Endothelial cell of umbilical vein (primary cell): ENCODE measurements at regions not wholly inside any gene's neighbourhood (a gene's known extent, or its start where the extent isn't known, plus 50 kb on each side); places are given as distances from the start of the nearest gene placed in this dataset.

ENCODE experiments used
- FOS ChIP-seq: IDR thresholded peaks from 2 replicates; pipeline ENCODE4 v1.6.1; 2011; ENCODE audit warnings: mild to moderate bottlenecking, low read length, moderate library complexity, borderline replicate concordance; ENCODE audit not compliant: insufficient read depth
- POLR2A ChIP-seq: IDR thresholded peaks from 2 replicates; pipeline ENCODE4 v1.6.1; 2012; ENCODE audit warnings: low read depth, mild to moderate bottlenecking, control low read depth, low read length
- POLR2AphosphoS5 ChIP-seq: IDR thresholded peaks from 2 replicates; pipeline ENCODE4 v1.6.1; 2012; ENCODE audit warnings: low read depth, mild to moderate bottlenecking, control low read depth, low read length, moderate library complexity; ENCODE audit not compliant: insufficient read depth
- TF ChIP-seq, protein P1 (sequence below), 2 donors: IDR thresholded peaks; 1 replicate in 1 of 2; 2 replicates in 1 of 2; pipeline ENCODE4 v1.5.1; 2011; ENCODE audit warnings: low read length in 2 of 2, mild to moderate bottlenecking in 2 of 2, moderate library complexity in 2 of 2, control low read depth in 1 of 2, inconsistent platforms in 1 of 2, low read depth in 1 of 2; ENCODE audit not compliant: insufficient read depth in 1 of 2; ENCODE audit errors: extremely low read depth in 1 of 2

GRCh38 chr15:62611002-62611401 lies 431.5 kb upstream of the TPM1 start:
- no peak for TF ChIP-seq POLR2A
- TF ChIP-seq, protein P1, sequence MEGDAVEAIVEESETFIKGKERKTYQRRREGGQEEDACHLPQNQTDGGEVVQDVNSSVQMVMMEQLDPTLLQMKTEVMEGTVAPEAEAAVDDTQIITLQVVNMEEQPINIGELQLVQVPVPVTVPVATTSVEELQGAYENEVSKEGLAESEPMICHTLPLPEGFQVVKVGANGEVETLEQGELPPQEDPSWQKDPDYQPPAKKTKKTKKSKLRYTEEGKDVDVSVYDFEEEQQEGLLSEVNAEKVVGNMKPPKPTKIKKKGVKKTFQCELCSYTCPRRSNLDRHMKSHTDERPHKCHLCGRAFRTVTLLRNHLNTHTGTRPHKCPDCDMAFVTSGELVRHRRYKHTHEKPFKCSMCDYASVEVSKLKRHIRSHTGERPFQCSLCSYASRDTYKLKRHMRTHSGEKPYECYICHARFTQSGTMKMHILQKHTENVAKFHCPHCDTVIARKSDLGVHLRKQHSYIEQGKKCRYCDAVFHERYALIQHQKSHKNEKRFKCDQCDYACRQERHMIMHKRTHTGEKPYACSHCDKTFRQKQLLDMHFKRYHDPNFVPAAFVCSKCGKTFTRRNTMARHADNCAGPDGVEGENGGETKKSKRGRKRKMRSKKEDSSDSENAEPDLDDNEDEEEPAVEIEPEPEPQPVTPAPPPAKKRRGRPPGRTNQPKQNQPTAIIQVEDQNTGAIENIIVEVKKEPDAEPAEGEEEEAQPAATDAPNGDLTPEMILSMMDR (IDR thresholded peaks at IDR 0.05; ENCODE audit: extremely low read depth in 1 of 2, insufficient read depth in 1 of 2, low read depth in 1 of 2, low read length in 2 of 2), result no peak
- no peak for TF ChIP-seq POLR2AphosphoS5
- TF ChIP-seq FOS, result no peak
